HEK293T (cell line): ENCODE measurements at regions not wholly inside any gene's neighbourhood (a gene's known extent, or its start where the extent isn't known, plus 50 kb on each side); places are given as distances from the start of the nearest gene placed in this dataset.
"Not testable (repeated sequence)": the region's sequence is repeated elsewhere in the genome, so short reads cannot be mapped to it uniquely, and the experiment has no call there.

Source experiments
- CTCF ChIA-PET: fragments of 350-600 bp; formaldehyde crosslinking; extraction: SDS; loops from one replicate; lab custom pipeline; 2021; ENCODE audit warnings: antibody characterized with exemption, inconsistent platforms; lab: Yijun Ruan, JAX
- POLR2A ChIA-PET: fragments of 350-600 bp; formaldehyde crosslinking; extraction: SDS; loops from one replicate; lab custom pipeline; 2020; ENCODE audit warnings: antibody characterized with exemption, inconsistent platforms; lab: Yijun Ruan, JAX
- DNase-seq: peaks from one replicate; pipeline ENCODE4 v3.0.0; 2012; ENCODE audit warnings: mixed read lengths; ENCODE audit errors: extremely low spot score
- ARNT ChIP-seq: fragments of 450-650 bp; IDR thresholded peaks from 2 replicates; pipeline ENCODE4 v1.6.1; 2017; ENCODE audit warnings: mild to moderate bottlenecking
- BHLHE40 ChIP-seq: fragments of 450-650 bp; IDR thresholded peaks from 2 replicates; pipeline ENCODE4 v1.6.1; 2016; ENCODE audit warnings: mild to moderate bottlenecking, moderate library complexity, borderline replicate concordance
- CTBP1 ChIP-seq: fragments of 450-650 bp; IDR thresholded peaks from 2 replicates; pipeline ENCODE4 v1.6.1; 2016; ENCODE audit warnings: borderline replicate concordance
- ELF4 ChIP-seq: fragments of 450-650 bp; IDR thresholded peaks from 2 replicates; pipeline ENCODE4 v1.6.1; 2017; ENCODE audit warnings: antibody characterized with exemption
- FOXA1 ChIP-seq: fragments of 450-650 bp; IDR thresholded peaks from 2 replicates; pipeline ENCODE4 v1.6.1; 2016; ENCODE audit warnings: mild to moderate bottlenecking
- FOXK2 ChIP-seq: fragments of 450-650 bp; IDR thresholded peaks from 2 replicates; pipeline ENCODE4 v1.6.1; 2016; ENCODE audit warnings: mild to moderate bottlenecking
- FOXM1 ChIP-seq: fragments of 450-650 bp; IDR thresholded peaks from 2 replicates; pipeline ENCODE4 v1.6.1; 2017; ENCODE audit warnings: mild to moderate bottlenecking, borderline replicate concordance
- HDGF ChIP-seq: fragments of 450-650 bp; IDR thresholded peaks from 2 replicates; pipeline ENCODE4 v1.6.1; 2017; ENCODE audit warnings: antibody characterized with exemption, borderline replicate concordance
- L3MBTL2 ChIP-seq: fragments of 450-650 bp; conservative IDR thresholded peaks from 2 replicates; pipeline ENCODE4 v1.6.1; 2016; ENCODE audit warnings: mild to moderate bottlenecking
- LEF1 ChIP-seq: fragments of 450-650 bp; IDR thresholded peaks from 2 replicates; pipeline ENCODE4 v1.6.1; 2017; ENCODE audit warnings: mild to moderate bottlenecking, borderline replicate concordance
- NFRKB ChIP-seq: fragments of 450-650 bp; IDR thresholded peaks from 2 replicates; pipeline ENCODE4 v1.6.1; 2016; ENCODE audit warnings: mild to moderate bottlenecking, moderate library complexity
- PKNOX1 ChIP-seq: fragments of 450-650 bp; IDR thresholded peaks from 2 replicates; pipeline ENCODE4 v1.6.1; 2016
- SP1 ChIP-seq: fragments of 450-650 bp; IDR thresholded peaks from 2 replicates; pipeline ENCODE4 v1.6.1; 2017
- SUZ12 ChIP-seq: fragments of 450-650 bp; IDR thresholded peaks from 2 replicates; pipeline ENCODE4 v1.6.1; 2016; ENCODE audit warnings: mild to moderate bottlenecking
- TARDBP ChIP-seq: fragments of 450-650 bp; IDR thresholded peaks from 2 replicates; pipeline ENCODE4 v1.6.1; 2016
- ZNF384 ChIP-seq: fragments of 450-650 bp; IDR thresholded peaks from 2 replicates; pipeline ENCODE4 v1.6.1; 2016

DNA sequence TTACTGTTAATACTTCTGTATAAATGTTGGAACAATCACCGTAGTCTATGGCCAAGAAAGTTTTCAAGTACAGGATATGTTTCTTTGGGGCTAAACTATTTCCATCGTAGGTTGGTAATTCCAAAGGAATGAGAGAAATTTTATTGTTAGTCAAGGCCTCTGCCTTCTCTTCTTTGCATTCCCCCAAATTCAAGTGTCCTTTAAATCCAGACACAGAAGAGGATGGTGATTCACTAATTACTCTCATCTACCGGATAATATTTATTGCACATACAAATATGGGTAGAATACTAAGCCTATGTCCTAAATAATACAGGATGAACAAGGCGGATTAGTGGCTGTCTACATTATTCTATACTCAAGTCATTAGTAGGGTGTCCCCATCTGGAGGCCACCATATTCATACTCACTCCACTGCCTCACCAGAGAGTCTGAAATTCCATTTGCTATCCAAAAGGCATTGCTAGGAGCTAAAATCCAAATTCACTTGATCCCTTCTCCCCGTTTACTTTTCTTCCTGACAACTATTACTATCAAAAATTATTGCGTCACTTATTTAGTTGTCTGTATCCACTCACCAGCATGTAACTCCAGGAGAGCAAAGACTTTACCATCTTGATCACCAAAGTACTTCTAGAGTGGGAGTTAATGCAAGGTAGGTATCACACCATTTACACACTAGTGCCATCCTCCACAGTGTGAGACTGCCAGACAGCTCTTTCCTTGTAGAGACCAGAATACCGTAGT is 82.4 kb upstream of the SGCG start:
- TF ChIP-seq FOXA1 = no peak
- no peak for TF ChIP-seq PKNOX1
- TF ChIP-seq LEF1 = no peak
- TF ChIP-seq SUZ12 = no peak
- TF ChIP-seq FOXM1 = no peak
- TF ChIP-seq ELF4 = no peak
- no peak for TF ChIP-seq L3MBTL2
- no peak for TF ChIP-seq BHLHE40
- no peak for TF ChIP-seq ARNT
- TF ChIP-seq CTBP1 = no peak
- no peak for TF ChIP-seq ZNF384
- no peak for TF ChIP-seq NFRKB
- ChIA-PET CTCF (interaction anchor here (0.6 kb wide), 1 partner anchor 1596 kb away, joined by 3 read pairs; no protein-coding TSS in a partner anchor), POLR2A (no interaction called here)

DNA sequence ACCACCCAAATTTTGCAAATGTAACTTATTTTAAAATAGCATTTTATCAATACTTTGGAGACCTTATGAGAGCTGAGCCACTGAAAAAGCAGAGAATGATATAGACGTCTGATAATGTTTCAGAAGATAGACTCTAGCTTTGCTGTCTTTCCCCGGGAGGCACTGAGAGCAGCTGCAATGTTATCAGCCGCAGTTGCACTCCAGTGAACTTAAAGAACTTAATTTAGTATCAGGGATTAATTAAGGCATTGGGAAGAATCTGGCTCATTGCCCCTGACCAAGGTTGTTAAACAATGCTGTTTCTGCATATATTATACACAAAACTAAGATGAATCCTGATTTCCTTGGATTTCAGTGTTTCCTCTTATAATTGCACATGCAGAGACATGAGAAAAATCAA is 75.7 kb upstream of the SGCG start:
- ChIA-PET CTCF (no interaction called here), POLR2A (no interaction called here)
- TF ChIP-seq HDGF (no peak), NFRKB (no peak), TARDBP (no peak), FOXK2 (no peak), CTBP1 (no peak), BHLHE40 (no peak), PKNOX1 (no peak), ELF4 (no peak), FOXA1 (no peak), SP1 (no peak), SUZ12 (no peak), ZNF384 (no peak), ARNT (no peak), LEF1 (no peak), FOXM1 (no peak), L3MBTL2 (no peak)
- no peak for DNase-seq

More for the DNA sequence above, 82.4 kb upstream of the SGCG start:
- no peak for DNase-seq

DNA sequence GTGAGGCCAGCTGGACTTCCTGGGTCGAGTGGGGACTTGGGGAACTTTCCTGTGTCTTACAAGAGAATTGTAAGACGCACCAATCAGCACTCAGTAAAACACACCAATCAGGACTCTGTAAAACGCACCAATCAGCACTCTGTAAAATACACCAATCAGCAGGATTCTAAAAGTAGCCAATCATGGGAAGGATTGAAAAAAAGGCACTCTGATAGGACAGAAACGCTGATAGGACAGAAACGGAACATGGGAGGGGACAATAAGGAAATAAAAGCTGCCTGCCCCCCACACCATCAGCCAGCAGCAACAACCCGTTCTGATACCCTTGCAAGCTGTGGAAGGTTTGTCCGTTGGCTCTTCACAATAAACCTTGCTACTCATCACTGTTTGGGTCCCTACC is 73.1 kb upstream of the SGCG start:
- ChIA-PET POLR2A (no interaction called here), CTCF (no interaction called here)
- TF ChIP-seq ARNT (no peak), SUZ12 (no peak), PKNOX1 (no peak), TARDBP (no peak), CTBP1 (no peak)
- DNase-seq = no peak

DNA sequence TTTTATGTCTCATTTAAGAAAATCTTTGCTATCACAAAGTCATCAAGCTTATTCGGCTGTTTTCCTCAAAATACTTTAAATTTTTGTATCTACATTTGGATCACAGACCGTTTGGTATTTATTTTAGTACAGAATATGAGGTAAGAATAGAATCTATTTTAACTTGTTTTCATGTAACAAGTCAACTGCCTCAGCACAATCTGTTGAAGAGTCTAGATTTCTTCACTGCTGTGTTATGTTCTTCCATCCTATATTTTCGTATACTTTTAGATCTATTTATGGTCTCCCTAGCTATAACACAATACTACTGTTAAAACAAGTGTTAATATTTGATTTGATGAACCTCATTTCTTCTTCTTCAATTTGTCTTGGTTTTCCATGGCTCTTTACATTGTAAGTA is 61.6 kb upstream of the SGCG start:
- POLR2A ChIA-PET = no interaction called here
- TF ChIP-seq LEF1 (no peak), FOXA1 (no peak), SUZ12 (no peak), FOXM1 (no peak), CTBP1 (no peak), ARNT (no peak), SP1 (no peak), TARDBP (no peak), FOXK2 (no peak), NFRKB (no peak), HDGF (no peak)
- DNase-seq = no peak
- CTCF ChIA-PET = no interaction called here

DNA sequence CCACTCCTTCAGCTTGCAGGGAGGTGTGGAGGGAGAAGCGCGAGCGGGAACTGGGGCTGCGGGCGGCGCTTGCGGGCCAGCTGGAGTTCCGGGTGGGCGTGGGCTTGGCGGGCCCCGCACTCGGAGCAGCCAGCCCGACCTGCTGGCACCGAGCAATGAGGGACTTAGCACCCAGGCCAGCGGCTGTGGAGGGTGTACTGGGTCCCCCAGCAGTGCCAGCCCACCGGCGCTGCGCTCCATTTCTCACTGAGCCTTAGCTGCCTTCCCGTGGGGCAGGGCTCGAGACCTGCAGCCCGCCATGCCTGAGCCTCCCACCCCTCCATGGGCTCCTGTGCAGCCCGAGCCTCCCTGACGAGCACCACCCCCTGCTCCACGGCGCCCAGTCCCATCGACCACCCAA is 53.2 kb upstream of the SGCG start:
- POLR2A ChIA-PET, DNase-seq, CTCF ChIA-PET: not testable (repeated sequence)

GRCh38 chr13:23129331-23129730 is 51.4 kb upstream of the SGCG start:
- no peak for DNase-seq
- CTCF ChIA-PET = no interaction called here
- POLR2A ChIA-PET = no interaction called here
- TF ChIP-seq BHLHE40 (no peak), HDGF (no peak), ZNF384 (no peak), PKNOX1 (no peak), NFRKB (no peak), FOXK2 (no peak), CTBP1 (no peak)
